H1 (cell line): ENCODE measurements at regions not wholly inside any gene's neighbourhood (a gene's known extent, or its start where the extent isn't known, plus 50 kb on each side); places are given as distances from the start of the nearest gene placed in this dataset.

Experiments
- CTCF ChIA-PET: fragments of 300-600 bp; sonication (Branson Sonifier 250); formaldehyde crosslinking; loops from one replicate; lab custom pipeline; 2021; ENCODE audit not compliant: partially characterized antibody; lab: Charles Lee
- POLR2A ChIA-PET: fragments of 300-600 bp; sonication (Branson Sonifier 250); formaldehyde crosslinking; loops from one replicate; lab custom pipeline; 2021; ENCODE audit warnings: inconsistent platforms; ENCODE audit not compliant: partially characterized antibody; lab: Charles Lee
- DNase-seq, 2 experiments: peaks; one replicate each; pipeline versions ENCODE4 v3.0.0 to v3.0.0-alpha.2; 2010 to 2022; ENCODE audit warnings: low spot score in 2 of 2, low read depth in 1 of 2, mixed read lengths in 1 of 2
- FAIRE-seq: peaks from 2 replicates; lab custom pipeline; 2011; peaks lifted over from hg19 to GRCh38; lab: Jason Lieb, UNC
- H2AFZ ChIP-seq: 2 replicates; pipeline ENCODE4 v1.8.1; 2012; ENCODE audit warnings: low read length, inconsistent platforms
- H2AK5ac ChIP-seq: 2 replicates; pipeline ENCODE4 v1.6.1; 2013; ENCODE audit warnings: low read depth, low read length
- H2BK120ac ChIP-seq: replicated peaks from 2 replicates; pipeline ENCODE3; 2013; ENCODE audit warnings: low read depth, low read length, inconsistent platforms
- H2BK12ac ChIP-seq: 2 replicates; pipeline ENCODE4 v1.6.1; 2013; ENCODE audit warnings: low read depth, low read length
- H2BK15ac ChIP-seq: 2 replicates; pipeline ENCODE4 v1.6.1; 2013; ENCODE audit warnings: low read length
- H2BK20ac ChIP-seq: 2 replicates; pipeline ENCODE4 v1.6.1; 2013; ENCODE audit warnings: low read length
- H2BK5ac ChIP-seq: 2 replicates; pipeline ENCODE4 v1.6.1; 2013; ENCODE audit warnings: low read depth, low read length
- H3K14ac ChIP-seq: 2 replicates; pipeline ENCODE4 v1.6.1; 2013; ENCODE audit warnings: inconsistent platforms; ENCODE audit not compliant: insufficient read length
- H3K18ac ChIP-seq: 2 replicates; pipeline ENCODE4 v1.6.1; 2013; ENCODE audit warnings: low read length; ENCODE audit errors: extremely low read depth
- H3K23ac ChIP-seq: 2 replicates; pipeline ENCODE4 v1.6.1; 2013; ENCODE audit warnings: inconsistent platforms; ENCODE audit not compliant: insufficient read length
- H3K23me2 ChIP-seq: 2 replicates; pipeline ENCODE4 v1.6.1; 2013; ENCODE audit warnings: low read depth, low read length
- H3K27ac ChIP-seq: 2 replicates; pipeline ENCODE4 v1.6.1; 2011; ENCODE audit warnings: low read depth, low read length, inconsistent platforms
- H3K27me3 ChIP-seq, 4 experiments: replicated peaks in 1 of 4; 1 replicate in 1 of 4; 2 replicates in 3 of 4; pipeline versions ENCODE4 v1.6.1 to v1.8.1; 2011 to 2013; ENCODE audit warnings: low read length in 3 of 4, mild to moderate bottlenecking in 3 of 4, inconsistent platforms in 2 of 4, mixed read lengths in 2 of 4, moderate library complexity in 1 of 4; ENCODE audit not compliant: control insufficient read depth in 3 of 4, insufficient read depth in 3 of 4; ENCODE audit errors: extremely low read depth in 1 of 4
- H3K36me3 ChIP-seq, 4 experiments: 2 replicates each; pipeline versions ENCODE4 v1.6.1 to v1.8.1; 2011 to 2013; ENCODE audit warnings: mild to moderate bottlenecking in 4 of 4, low read length in 3 of 4, moderate library complexity in 2 of 4, control low read depth in 1 of 4, inconsistent platforms in 1 of 4; ENCODE audit not compliant: insufficient read depth in 4 of 4, control insufficient read depth in 2 of 4
- H3K4ac ChIP-seq: replicated peaks from 2 replicates; pipeline ENCODE3; 2013; ENCODE audit warnings: low read length, low read depth, mixed read lengths, inconsistent platforms; ENCODE audit not compliant: insufficient read length
- H3K4me1 ChIP-seq, 4 experiments: replicated peaks in 1 of 4; 1 replicate in 1 of 4; 2 replicates in 3 of 4; pipeline versions ENCODE4 v1.6.1 to v1.8.1; 2011 to 2013; ENCODE audit warnings: low read length in 3 of 4, inconsistent platforms in 2 of 4, mixed read lengths in 1 of 4; ENCODE audit not compliant: insufficient read depth in 4 of 4, control insufficient read depth in 3 of 4
- H3K4me2 ChIP-seq, 2 experiments: 2 replicates each; pipeline versions ENCODE4 v1.6.1 to v1.8.1; 2011 to 2013; ENCODE audit warnings: low read depth in 2 of 2, low read length in 2 of 2, control low read depth in 1 of 2, inconsistent platforms in 1 of 2, mild to moderate bottlenecking in 1 of 2; ENCODE audit not compliant: insufficient read depth in 1 of 2
- H3K4me3 ChIP-seq, 4 experiments: fragments of 200-600, 300-600 bp in 1 of 4; sonication (generic), shearing (Covaris generic), sonication (Bioruptor Twin) in 1 of 4; 2 replicates each; pipeline versions ENCODE4 v1.5.1 to v1.8.1; 2011 to 2016; ENCODE audit warnings: low read length in 4 of 4, low read depth in 3 of 4, control low read depth in 2 of 4, inconsistent platforms in 2 of 4, mild to moderate bottlenecking in 2 of 4, mixed read lengths in 1 of 4, moderate library complexity in 1 of 4; ENCODE audit not compliant: insufficient read depth in 2 of 4; ENCODE audit errors: extremely low read depth in 1 of 4
- H3K56ac ChIP-seq: replicated peaks from 2 replicates; pipeline ENCODE3; 2013; ENCODE audit warnings: low read depth, mild to moderate bottlenecking, mixed read lengths, low read length, inconsistent platforms; ENCODE audit not compliant: insufficient read length
- H3K79me1 ChIP-seq: 2 replicates; pipeline ENCODE4 v1.6.1; 2013; ENCODE audit warnings: low read depth, low read length, control low read depth
- H3K79me2 ChIP-seq, 2 experiments: 2 replicates each; pipeline versions ENCODE4 v1.6.1 to v1.8.1; 2012 to 2013; ENCODE audit warnings: low read length in 2 of 2, mild to moderate bottlenecking in 2 of 2, inconsistent platforms in 1 of 2; ENCODE audit not compliant: insufficient read depth in 2 of 2, control insufficient read depth in 1 of 2
- H3K9ac ChIP-seq, 4 experiments: replicated peaks in 1 of 4; 1 replicate in 1 of 4; 2 replicates in 3 of 4; pipeline versions ENCODE4 v1.6.1 to v1.8.1; 2011 to 2013; ENCODE audit warnings: low read depth in 3 of 4, low read length in 3 of 4, control low read depth in 2 of 4, mild to moderate bottlenecking in 2 of 4, moderate library complexity in 2 of 4, inconsistent platforms in 1 of 4; ENCODE audit errors: extremely low read depth in 1 of 4
- H3K9me3 ChIP-seq, 2 experiments: 2 replicates each; pipeline versions ENCODE4 v1.6.1 to v1.8.1; 2012 to 2013; ENCODE audit warnings: mild to moderate bottlenecking in 2 of 2, moderate library complexity in 2 of 2, control low read depth in 1 of 2, inconsistent platforms in 1 of 2, low read depth in 1 of 2, low read length in 1 of 2, mixed read lengths in 1 of 2; ENCODE audit not compliant: insufficient read depth in 2 of 2
- H4K20me1 ChIP-seq, 2 experiments: replicated peaks in 1 of 2; 2 replicates each; pipeline versions ENCODE3 to v1.8.1; 2011 to 2013; ENCODE audit warnings: inconsistent platforms in 2 of 2, low read length in 2 of 2, mild to moderate bottlenecking in 1 of 2; ENCODE audit not compliant: insufficient read depth in 2 of 2, control insufficient read depth in 1 of 2
- H4K5ac ChIP-seq: 2 replicates; pipeline ENCODE4 v1.6.1; 2013; ENCODE audit warnings: low read length, low read depth, mixed read lengths, inconsistent platforms; ENCODE audit not compliant: insufficient read length
- H4K8ac ChIP-seq: 2 replicates; pipeline ENCODE4 v1.8.0; 2013; ENCODE audit warnings: mild to moderate bottlenecking, moderate library complexity, low read length, inconsistent platforms; ENCODE audit not compliant: insufficient read depth; ENCODE audit errors: extremely low read depth
- H4K91ac ChIP-seq: replicated peaks from 2 replicates; pipeline ENCODE3; 2013; ENCODE audit warnings: low read length, mixed read lengths, inconsistent platforms; ENCODE audit not compliant: insufficient read length
- GABPA ChIP-seq: IDR thresholded peaks from 2 replicates; pipeline ENCODE4 v1.6.1; 2011; ENCODE audit warnings: mild to moderate bottlenecking, low read length, moderate library complexity, borderline replicate concordance; ENCODE audit not compliant: insufficient read depth
- SIN3A ChIP-seq, 2 experiments: IDR thresholded peaks in 1 of 2; conservative IDR thresholded peaks in 1 of 2; 2 replicates each; pipeline ENCODE4 v1.6.1; 2011 to 2012; ENCODE audit warnings: low read length in 2 of 2, improper control_type of control experiment in 1 of 2, low read depth in 1 of 2, mild to moderate bottlenecking in 1 of 2

- no peak overlapping the region for H3K14ac ChIP-seq
- no peak overlapping the region for H4K8ac ChIP-seq
- H3K9me3 ChIP-seq, result peaks cover 3 to 22% of the 10 kb centered on the region in 2 experiments; a peak in 2 of 4 replicates
- no peaks in the 10 kb centered on the region for H3K79me2 ChIP-seq
- H3K4me1 ChIP-seq, result no peaks in the 10 kb centered on the region
- no peak overlapping the region for H2AK5ac ChIP-seq
- H2BK120ac ChIP-seq, result no peak overlapping the region
- no peak overlapping the region for H3K4me3 ChIP-seq
- ChIA-PET POLR2A (no interaction called here), CTCF (interaction anchor here (0.7 kb wide), 1 partner anchor 39 kb away, joined by 3 read pairs; no protein-coding TSS in a partner anchor)
- no peak for FAIRE-seq
- no peaks in the 10 kb centered on the region for H4K20me1 ChIP-seq
- no peak overlapping the region for H3K27ac ChIP-seq
- H3K4ac ChIP-seq, result no peak overlapping the region
- H3K27me3 ChIP-seq, result no peaks in the 10 kb centered on the region
- H2AFZ ChIP-seq, result no peak overlapping the region
- H3K23ac ChIP-seq, result no peak overlapping the region
- no peak overlapping the region for H4K5ac ChIP-seq
- H3K9ac ChIP-seq, result no peak overlapping the region
- H3K79me1 ChIP-seq, result no peaks in the 10 kb centered on the region
- no peak overlapping the region for H4K91ac ChIP-seq
- H3K4me2 ChIP-seq, result no peak overlapping the region
- no peak overlapping the region for H2BK15ac ChIP-seq
- H3K56ac ChIP-seq, result no peak overlapping the region
- no peak overlapping the region for H2BK20ac ChIP-seq
- H3K23me2 ChIP-seq, result no peaks in the 10 kb centered on the region
- H2BK5ac ChIP-seq, result no peak overlapping the region
- DNase-seq, result no peak
- no peak overlapping the region for H2BK12ac ChIP-seq
- no peaks in the 10 kb centered on the region for H3K36me3 ChIP-seq
- TF ChIP-seq SIN3A (conservative IDR thresholded peaks at IDR 0.05 in 1 of 2, IDR thresholded peaks at IDR 0.05 in 1 of 2; ENCODE audit: low read depth in 1 of 2, low read length in 2 of 2) (no peak), GABPA (no peak)
- TF ChIP-seq, all 59 proteins: peak for 0
- H3K18ac ChIP-seq, result no peak overlapping the region
Observed at GRCh38 chr7:113446391-113446790, 328.0 kb upstream of the SMIM30 start.
